ENCODE measurements at regions not wholly inside any gene's neighbourhood (a gene's known extent, or its start where the extent isn't known, plus 50 kb on each side); places are given as distances from the start of the nearest gene placed in this dataset.

- H3K27me3 Mint-ChIP-seq, result peaks cover 14% of the 10 kb centered on the region
- H3K4me1 Mint-ChIP-seq, result no peaks in the 10 kb centered on the region
- H3K4me3 Mint-ChIP-seq, result peak overlapping the region; percentile 6
- H3K27ac Mint-ChIP-seq, result no peak overlapping the region
- no peaks in the 10 kb centered on the region for H3K36me3 Mint-ChIP-seq (ENCODE audit: low read depth)
- no peak for DNase-seq
- H3K9me3 ChIP-seq (ENCODE audit: control insufficient read depth, low read length, poor library complexity, severe bottlenecking), result no peaks in the 10 kb centered on the region
- ATAC-seq, result peak; percentile 48
Measured at GRCh38 chr4:120977435-120977997, 55.0 kb upstream of the PRDM5 start.

- Mint-ChIP-seq H3K36me3 (ENCODE audit: low read depth) (peaks cover 3% of the 10 kb centered on the region), H3K4me3 (no peak overlapping the region), H3K27ac (no peak overlapping the region), H3K4me1 (no peaks in the 10 kb centered on the region), H3K27me3 (peaks cover 23% of the 10 kb centered on the region)
- DNase-seq (no peak), ATAC-seq (no peak)
- no peaks in the 10 kb centered on the region for H3K9me3 ChIP-seq (ENCODE audit: control insufficient read depth, low read length, poor library complexity, severe bottlenecking)
Measured at GRCh38 chr4:120973207-120973606, 50.7 kb upstream of the PRDM5 start.
